ENCODE measurements at regions not wholly inside any gene's neighbourhood (a gene's known extent, or its start where the extent isn't known, plus 50 kb on each side); places are given as distances from the start of the nearest gene placed in this dataset.
A peak's percentile ranks its signal among the peaks of the same experiment; 100 is the strongest.

- no peak for DNase-seq
These were observed 95.8 kb downstream of the SPP2 start for GRCh38 chr2:234146087-234146826.

- DNase-seq, result no peak
These were observed 95.0 kb downstream of the SPP2 start for GRCh38 chr2:234145511-234145910.

- DNase-seq, result no peak
These were observed 94.6 kb downstream of the SPP2 start for GRCh38 chr2:234145057-234145456.

GRCh38 chr2:234143896-234144295 lies 93.4 kb downstream of the SPP2 start:
- DNase-seq, result no peak

GRCh38 chr2:234142530-234142929 lies 92.0 kb downstream of the SPP2 start:
- DNase-seq, result no peak

GRCh38 chr2:234139755-234140154 lies 89.3 kb downstream of the SPP2 start:
- no peak for DNase-seq

GRCh38 chr2:234138836-234139235 lies 88.3 kb downstream of the SPP2 start:
- no peak for DNase-seq

GRCh38 chr2:234137400-234138014 lies 87.0 kb downstream of the SPP2 start:
- DNase-seq, result peak; percentile 16

GRCh38 chr2:234136461-234136860 lies 86.0 kb downstream of the SPP2 start:
- no peak for DNase-seq

- DNase-seq, result peak; percentile 32
These were observed 85.3 kb downstream of the SPP2 start for GRCh38 chr2:234135750-234136221.

- no peak for DNase-seq
These were observed 84.0 kb downstream of the SPP2 start for GRCh38 chr2:234134496-234134895.

- DNase-seq, result no peak
These were observed 82.5 kb downstream of the SPP2 start for GRCh38 chr2:234133004-234133403.

- no peak for DNase-seq
These were observed 80.3 kb downstream of the SPP2 start for GRCh38 chr2:234130777-234131181.

GRCh38 chr2:234128606-234129005 lies 78.1 kb downstream of the SPP2 start:
- no peak for DNase-seq

Data from central memory CD4-positive, alpha-beta T cell (primary cell).